OCI-LY7 (cell line): ENCODE measurements at regions not wholly inside any gene's neighbourhood (a gene's known extent, or its start where the extent isn't known, plus 50 kb on each side); places are given as distances from the start of the nearest gene placed in this dataset.

Experiments used
- CTCF ChIP-seq: fragments of 200-600 bp; sonication (generic); conservative IDR thresholded peaks from 2 replicates; pipeline ENCODE4 v1.5.1; 2014; ENCODE audit warnings: mild to moderate bottlenecking, antibody characterized with exemption, low read length, moderate library complexity, mixed read lengths
- EZH2phosphoT487 ChIP-seq: fragments of 200-600 bp; sonication (generic); IDR thresholded peaks from 2 replicates; pipeline ENCODE4 v1.6.1; 2018; ENCODE audit warnings: low read depth, borderline replicate concordance, mild to moderate bottlenecking, mixed run types, antibody characterized with exemption, low read length, moderate library complexity, mixed read lengths

- TF ChIP-seq CTCF (no peak), EZH2phosphoT487 (no peak)
Measured at GRCh38 chr1:30036229-30036547, 687.2 kb downstream of the MATN1 start.
